A673 (cell line): ENCODE measurements at regions not wholly inside any gene's neighbourhood (a gene's known extent, or its start where the extent isn't known, plus 50 kb on each side); places are given as distances from the start of the nearest gene placed in this dataset.

Experiments used
- EZH2 ChIP-seq: fragments of 200-600 bp; sonication (generic); IDR thresholded peaks from 2 replicates; pipeline ENCODE4 v1.6.1; 2017; ENCODE audit warnings: borderline replicate concordance, low read depth, mild to moderate bottlenecking, mixed read lengths, antibody characterized with exemption, low read length; ENCODE audit not compliant: poor library complexity, severe bottlenecking
- TF ChIP-seq, protein P1 (sequence below): fragments of 300-800, 200-600 bp; sonication (generic); conservative IDR thresholded peaks from 2 replicates; pipeline ENCODE4 v1.5.1; 2017; ENCODE audit warnings: low read depth, mild to moderate bottlenecking, antibody characterized with exemption, low read length, moderate library complexity, mixed read lengths

DNA sequence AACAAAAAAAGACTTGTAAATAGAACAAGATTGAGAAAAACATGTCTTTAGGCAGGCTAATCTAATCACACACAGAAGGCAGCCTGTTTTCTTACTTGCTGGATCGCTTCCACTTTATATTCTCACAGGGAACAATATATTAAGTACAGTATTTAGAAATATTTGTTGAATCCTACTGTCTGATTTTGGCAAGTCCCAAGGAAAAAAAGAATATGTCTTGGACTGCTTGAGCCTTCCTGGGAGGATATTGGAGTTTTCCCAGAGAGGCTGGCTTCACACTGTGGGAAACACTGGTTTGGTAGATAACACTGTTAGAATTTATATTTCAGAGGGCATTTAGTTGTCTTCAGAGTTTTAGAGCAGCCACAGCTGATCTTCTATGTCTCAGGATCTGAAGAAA, 229.7 kb downstream of the PRL start:
- no peak for TF ChIP-seq EZH2
- TF ChIP-seq, protein P1, sequence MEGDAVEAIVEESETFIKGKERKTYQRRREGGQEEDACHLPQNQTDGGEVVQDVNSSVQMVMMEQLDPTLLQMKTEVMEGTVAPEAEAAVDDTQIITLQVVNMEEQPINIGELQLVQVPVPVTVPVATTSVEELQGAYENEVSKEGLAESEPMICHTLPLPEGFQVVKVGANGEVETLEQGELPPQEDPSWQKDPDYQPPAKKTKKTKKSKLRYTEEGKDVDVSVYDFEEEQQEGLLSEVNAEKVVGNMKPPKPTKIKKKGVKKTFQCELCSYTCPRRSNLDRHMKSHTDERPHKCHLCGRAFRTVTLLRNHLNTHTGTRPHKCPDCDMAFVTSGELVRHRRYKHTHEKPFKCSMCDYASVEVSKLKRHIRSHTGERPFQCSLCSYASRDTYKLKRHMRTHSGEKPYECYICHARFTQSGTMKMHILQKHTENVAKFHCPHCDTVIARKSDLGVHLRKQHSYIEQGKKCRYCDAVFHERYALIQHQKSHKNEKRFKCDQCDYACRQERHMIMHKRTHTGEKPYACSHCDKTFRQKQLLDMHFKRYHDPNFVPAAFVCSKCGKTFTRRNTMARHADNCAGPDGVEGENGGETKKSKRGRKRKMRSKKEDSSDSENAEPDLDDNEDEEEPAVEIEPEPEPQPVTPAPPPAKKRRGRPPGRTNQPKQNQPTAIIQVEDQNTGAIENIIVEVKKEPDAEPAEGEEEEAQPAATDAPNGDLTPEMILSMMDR, result no peak
